Liver (tissue), 8 donors: ENCODE measurements at regions not wholly inside any gene's neighbourhood (a gene's known extent, or its start where the extent isn't known, plus 50 kb on each side); places are given as distances from the start of the nearest gene placed in this dataset.

ENCODE experiments used
- DNase-seq: peaks from one replicate; pipeline ENCODE4 v3.0.0-alpha.2; 2017; ENCODE audit warnings: low spot score
- H3K27ac ChIP-seq, 2 donors: one replicate each; pipeline ENCODE4 v1.7.0; 2013; ENCODE audit warnings: inconsistent platforms in 2 of 2, low read length in 2 of 2, control low read depth in 1 of 2, low read depth in 1 of 2, mild to moderate bottlenecking in 1 of 2
- H3K27me3 ChIP-seq, 4 donors: one replicate each; pipeline versions ENCODE4 v1.6.1 to v1.7.0; 2013; ENCODE audit warnings: low read length in 3 of 4, inconsistent platforms in 1 of 4, mild to moderate bottlenecking in 1 of 4, moderate library complexity in 1 of 4; ENCODE audit not compliant: control insufficient read depth in 4 of 4, insufficient read depth in 4 of 4
- H3K36me3 ChIP-seq, 4 donors: one replicate each; pipeline versions ENCODE4 v1.6.1 to v1.7.0; 2013; ENCODE audit warnings: low read length in 3 of 4, mild to moderate bottlenecking in 3 of 4, low read depth in 1 of 4, moderate library complexity in 1 of 4; ENCODE audit not compliant: control insufficient read depth in 4 of 4, insufficient read depth in 3 of 4
- H3K4me1 ChIP-seq, 4 donors: one replicate each; pipeline versions ENCODE4 v1.6.1 to v1.7.0; 2013; ENCODE audit warnings: low read length in 3 of 4, mild to moderate bottlenecking in 3 of 4, moderate library complexity in 1 of 4; ENCODE audit not compliant: control insufficient read depth in 4 of 4, insufficient read depth in 4 of 4
- H3K4me3 ChIP-seq, 3 donors: one replicate each; pipeline versions ENCODE4 v1.6.1 to v1.7.0; 2013; ENCODE audit warnings: low read length in 3 of 3, control low read depth in 1 of 3, low read depth in 1 of 3, mild to moderate bottlenecking in 1 of 3
- H3K9ac ChIP-seq, 2 donors: one replicate each; pipeline ENCODE4 v1.7.0; 2013; ENCODE audit warnings: low read length in 2 of 2, mild to moderate bottlenecking in 2 of 2, moderate library complexity in 2 of 2, control low read depth in 1 of 2, low read depth in 1 of 2
- H3K9me3 ChIP-seq, 4 donors: one replicate each; pipeline versions ENCODE4 v1.6.1 to v1.7.0; 2013; ENCODE audit warnings: low read length in 3 of 4; ENCODE audit not compliant: control insufficient read depth in 4 of 4
- EGR1 ChIP-seq, 2 donors: IDR thresholded peaks; 2 replicates each; pipeline ENCODE4 v1.6.1; 2016 to 2018; ENCODE audit warnings: antibody characterized with exemption in 2 of 2, low read depth in 2 of 2
- FOXA1 ChIP-seq: IDR thresholded peaks from 2 replicates; pipeline ENCODE4 v1.6.1; 2016; ENCODE audit warnings: antibody characterized with exemption
- FOXA2 ChIP-seq: IDR thresholded peaks from 2 replicates; pipeline ENCODE4 v1.6.1; 2016; ENCODE audit warnings: antibody characterized with exemption
- GABPA ChIP-seq, 2 donors: IDR thresholded peaks in 1 of 2; conservative IDR thresholded peaks in 1 of 2; 2 replicates each; pipeline ENCODE4 v1.6.1; 2016; ENCODE audit warnings: antibody characterized with exemption in 2 of 2, mild to moderate bottlenecking in 1 of 2, moderate library complexity in 1 of 2
- HNF4A ChIP-seq, 2 donors: conservative IDR thresholded peaks; 2 replicates each; pipeline ENCODE4 v1.6.1; 2016; ENCODE audit warnings: antibody characterized with exemption in 2 of 2, mild to moderate bottlenecking in 2 of 2
- HNF4G ChIP-seq: IDR thresholded peaks from 2 replicates; pipeline ENCODE4 v1.6.1; 2016; ENCODE audit warnings: antibody characterized with exemption
- JUND ChIP-seq, 2 donors: IDR thresholded peaks; 2 replicates each; pipeline ENCODE4 v1.6.1; 2016; ENCODE audit warnings: antibody characterized with exemption in 2 of 2
- NR2F2 ChIP-seq: IDR thresholded peaks from 2 replicates; pipeline ENCODE4 v1.6.1; 2016; ENCODE audit warnings: antibody characterized with exemption
- RAD21 ChIP-seq, 2 donors: IDR thresholded peaks; 2 replicates each; pipeline ENCODE4 v1.6.1; 2016; ENCODE audit warnings: antibody characterized with exemption in 2 of 2, mild to moderate bottlenecking in 2 of 2
- RXRA ChIP-seq, 2 donors: IDR thresholded peaks; 2 replicates each; pipeline ENCODE4 v1.6.1; 2017 to 2018; ENCODE audit warnings: antibody characterized with exemption in 2 of 2, mild to moderate bottlenecking in 1 of 2
- TAF1 ChIP-seq: conservative IDR thresholded peaks from 2 replicates; pipeline ENCODE4 v1.6.1; 2016; ENCODE audit warnings: antibody characterized with exemption, mild to moderate bottlenecking
- YY1 ChIP-seq: IDR thresholded peaks from 2 replicates; pipeline ENCODE4 v1.6.1; 2016; ENCODE audit warnings: antibody characterized with exemption, mild to moderate bottlenecking
- WGBS: extraction: QIAGEN DNeasy Blood & Tissue Kit; methylation state at CpG from one replicate; pipeline ENCODE4 v1.1.7; 2013; 5-methylcytosine and 5-hydroxymethylcytosine counted together
- TF ChIP-seq, protein P1 (sequence below): fragments of 150-350 bp; IDR thresholded peaks from 2 replicates; pipeline ENCODE4 v1.5.1; 2017; ENCODE audit warnings: improper control_type of control experiment, low read depth, low read length; ENCODE audit not compliant: missing input control
- TF ChIP-seq, protein P2 (sequence below): IDR thresholded peaks from 2 replicates; pipeline ENCODE4 v1.6.1; 2016; ENCODE audit warnings: antibody characterized with exemption, mild to moderate bottlenecking
- TF ChIP-seq, protein P3 (sequence below): IDR thresholded peaks from 2 replicates; pipeline ENCODE4 v1.6.1; 2016; ENCODE audit warnings: antibody characterized with exemption
- TF ChIP-seq, protein P4 (sequence below): IDR thresholded peaks from 2 replicates; pipeline ENCODE4 v1.6.1; 2016; ENCODE audit warnings: antibody characterized with exemption
- TF ChIP-seq, protein P5 (sequence below): IDR thresholded peaks from 2 replicates; pipeline ENCODE4 v1.6.1; 2016; ENCODE audit warnings: antibody characterized with exemption
- donor health status: healthy.
- donor health status: healthy.
- donor health status: healthy.
- donor health status: healthy.
- donor health status: healthy.

DNA sequence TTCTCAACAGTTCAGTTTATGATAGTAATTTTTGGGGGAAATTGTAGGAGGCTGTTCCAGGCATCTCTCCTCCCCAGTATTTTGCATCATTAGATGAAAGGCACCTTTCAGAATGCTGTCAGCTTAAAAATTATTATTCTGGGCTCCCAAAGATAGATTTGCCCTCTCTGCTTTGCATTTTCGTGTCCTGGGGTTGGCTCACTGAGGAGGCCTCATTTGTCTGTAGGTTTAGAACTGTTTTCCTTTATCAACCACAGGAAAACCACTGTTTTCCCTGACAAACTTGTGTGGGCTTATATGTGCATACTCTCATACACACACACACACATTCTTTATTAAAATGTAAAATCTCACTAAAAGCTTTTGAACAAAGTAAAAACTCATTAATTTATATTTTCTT lies 197.2 kb upstream of the VCX3A start:
- H3K36me3 ChIP-seq = no peaks in the 10 kb centered on the region
- no peak overlapping the region for H3K4me3 ChIP-seq
- DNase-seq = no peak
- H3K9me3 ChIP-seq = no peaks in the 10 kb centered on the region
- 62% methylated on average over 1 of the region's 1 CpG for WGBS
- no peak overlapping the region for H3K9ac ChIP-seq
- H3K27me3 ChIP-seq = no peaks in the 10 kb centered on the region
- no peaks in the 10 kb centered on the region for H3K4me1 ChIP-seq
- no peak for TF ChIP-seq NR2F2
- TF ChIP-seq GABPA (IDR thresholded peaks at IDR 0.05 in 1 of 2, conservative IDR thresholded peaks at IDR 0.05 in 1 of 2) = no peak
- no peak for TF ChIP-seq EGR1 (IDR thresholded peaks at IDR 0.05; ENCODE audit: low read depth in 2 of 2)
- TF ChIP-seq FOXA2 = no peak
- TF ChIP-seq RXRA (IDR thresholded peaks at IDR 0.05) = no peak
- TF ChIP-seq, protein P1, sequence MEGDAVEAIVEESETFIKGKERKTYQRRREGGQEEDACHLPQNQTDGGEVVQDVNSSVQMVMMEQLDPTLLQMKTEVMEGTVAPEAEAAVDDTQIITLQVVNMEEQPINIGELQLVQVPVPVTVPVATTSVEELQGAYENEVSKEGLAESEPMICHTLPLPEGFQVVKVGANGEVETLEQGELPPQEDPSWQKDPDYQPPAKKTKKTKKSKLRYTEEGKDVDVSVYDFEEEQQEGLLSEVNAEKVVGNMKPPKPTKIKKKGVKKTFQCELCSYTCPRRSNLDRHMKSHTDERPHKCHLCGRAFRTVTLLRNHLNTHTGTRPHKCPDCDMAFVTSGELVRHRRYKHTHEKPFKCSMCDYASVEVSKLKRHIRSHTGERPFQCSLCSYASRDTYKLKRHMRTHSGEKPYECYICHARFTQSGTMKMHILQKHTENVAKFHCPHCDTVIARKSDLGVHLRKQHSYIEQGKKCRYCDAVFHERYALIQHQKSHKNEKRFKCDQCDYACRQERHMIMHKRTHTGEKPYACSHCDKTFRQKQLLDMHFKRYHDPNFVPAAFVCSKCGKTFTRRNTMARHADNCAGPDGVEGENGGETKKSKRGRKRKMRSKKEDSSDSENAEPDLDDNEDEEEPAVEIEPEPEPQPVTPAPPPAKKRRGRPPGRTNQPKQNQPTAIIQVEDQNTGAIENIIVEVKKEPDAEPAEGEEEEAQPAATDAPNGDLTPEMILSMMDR = no peak
- TF ChIP-seq, protein P2, sequence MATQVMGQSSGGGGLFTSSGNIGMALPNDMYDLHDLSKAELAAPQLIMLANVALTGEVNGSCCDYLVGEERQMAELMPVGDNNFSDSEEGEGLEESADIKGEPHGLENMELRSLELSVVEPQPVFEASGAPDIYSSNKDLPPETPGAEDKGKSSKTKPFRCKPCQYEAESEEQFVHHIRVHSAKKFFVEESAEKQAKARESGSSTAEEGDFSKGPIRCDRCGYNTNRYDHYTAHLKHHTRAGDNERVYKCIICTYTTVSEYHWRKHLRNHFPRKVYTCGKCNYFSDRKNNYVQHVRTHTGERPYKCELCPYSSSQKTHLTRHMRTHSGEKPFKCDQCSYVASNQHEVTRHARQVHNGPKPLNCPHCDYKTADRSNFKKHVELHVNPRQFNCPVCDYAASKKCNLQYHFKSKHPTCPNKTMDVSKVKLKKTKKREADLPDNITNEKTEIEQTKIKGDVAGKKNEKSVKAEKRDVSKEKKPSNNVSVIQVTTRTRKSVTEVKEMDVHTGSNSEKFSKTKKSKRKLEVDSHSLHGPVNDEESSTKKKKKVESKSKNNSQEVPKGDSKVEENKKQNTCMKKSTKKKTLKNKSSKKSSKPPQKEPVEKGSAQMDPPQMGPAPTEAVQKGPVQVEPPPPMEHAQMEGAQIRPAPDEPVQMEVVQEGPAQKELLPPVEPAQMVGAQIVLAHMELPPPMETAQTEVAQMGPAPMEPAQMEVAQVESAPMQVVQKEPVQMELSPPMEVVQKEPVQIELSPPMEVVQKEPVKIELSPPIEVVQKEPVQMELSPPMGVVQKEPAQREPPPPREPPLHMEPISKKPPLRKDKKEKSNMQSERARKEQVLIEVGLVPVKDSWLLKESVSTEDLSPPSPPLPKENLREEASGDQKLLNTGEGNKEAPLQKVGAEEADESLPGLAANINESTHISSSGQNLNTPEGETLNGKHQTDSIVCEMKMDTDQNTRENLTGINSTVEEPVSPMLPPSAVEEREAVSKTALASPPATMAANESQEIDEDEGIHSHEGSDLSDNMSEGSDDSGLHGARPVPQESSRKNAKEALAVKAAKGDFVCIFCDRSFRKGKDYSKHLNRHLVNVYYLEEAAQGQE = no peak
- TF ChIP-seq JUND (IDR thresholded peaks at IDR 0.05) = no peak
- TF ChIP-seq TAF1 = no peak
- TF ChIP-seq, protein P3, sequence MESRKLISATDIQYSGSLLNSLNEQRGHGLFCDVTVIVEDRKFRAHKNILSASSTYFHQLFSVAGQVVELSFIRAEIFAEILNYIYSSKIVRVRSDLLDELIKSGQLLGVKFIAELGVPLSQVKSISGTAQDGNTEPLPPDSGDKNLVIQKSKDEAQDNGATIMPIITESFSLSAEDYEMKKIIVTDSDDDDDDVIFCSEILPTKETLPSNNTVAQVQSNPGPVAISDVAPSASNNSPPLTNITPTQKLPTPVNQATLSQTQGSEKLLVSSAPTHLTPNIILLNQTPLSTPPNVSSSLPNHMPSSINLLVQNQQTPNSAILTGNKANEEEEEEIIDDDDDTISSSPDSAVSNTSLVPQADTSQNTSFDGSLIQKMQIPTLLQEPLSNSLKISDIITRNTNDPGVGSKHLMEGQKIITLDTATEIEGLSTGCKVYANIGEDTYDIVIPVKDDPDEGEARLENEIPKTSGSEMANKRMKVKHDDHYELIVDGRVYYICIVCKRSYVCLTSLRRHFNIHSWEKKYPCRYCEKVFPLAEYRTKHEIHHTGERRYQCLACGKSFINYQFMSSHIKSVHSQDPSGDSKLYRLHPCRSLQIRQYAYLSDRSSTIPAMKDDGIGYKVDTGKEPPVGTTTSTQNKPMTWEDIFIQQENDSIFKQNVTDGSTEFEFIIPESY = no peak
- TF ChIP-seq FOXA1 = no peak
- no peak for TF ChIP-seq HNF4A (conservative IDR thresholded peaks at IDR 0.05)
- TF ChIP-seq, protein P4, sequence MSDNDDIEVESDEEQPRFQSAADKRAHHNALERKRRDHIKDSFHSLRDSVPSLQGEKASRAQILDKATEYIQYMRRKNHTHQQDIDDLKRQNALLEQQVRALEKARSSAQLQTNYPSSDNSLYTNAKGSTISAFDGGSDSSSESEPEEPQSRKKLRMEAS = no peak
- TF ChIP-seq YY1 = no peak
- TF ChIP-seq, protein P5, sequence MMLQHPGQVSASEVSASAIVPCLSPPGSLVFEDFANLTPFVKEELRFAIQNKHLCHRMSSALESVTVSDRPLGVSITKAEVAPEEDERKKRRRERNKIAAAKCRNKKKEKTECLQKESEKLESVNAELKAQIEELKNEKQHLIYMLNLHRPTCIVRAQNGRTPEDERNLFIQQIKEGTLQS = no peak
- H3K27ac ChIP-seq = no peak overlapping the region

DNA sequence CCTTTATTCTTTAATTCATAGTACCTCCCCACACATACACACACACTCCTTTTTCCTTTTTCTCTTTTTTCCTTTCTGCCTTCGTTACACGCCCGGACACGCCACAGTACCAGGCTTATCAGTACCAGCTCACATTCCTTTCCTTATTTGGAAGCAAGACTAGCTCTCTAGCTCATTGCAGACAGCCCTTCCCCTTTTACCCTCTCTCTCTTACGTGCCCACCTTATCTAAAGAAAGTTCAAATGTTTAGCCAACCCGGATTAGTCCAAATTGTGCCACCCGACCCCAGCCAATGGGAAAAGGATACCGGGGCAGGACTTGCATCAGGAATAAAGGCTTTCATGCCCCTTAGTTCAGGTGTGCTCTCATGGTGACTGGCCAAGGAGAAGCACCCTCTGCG lies 194.7 kb upstream of the VCX3A start:
- Histone ChIP-seq H3K27me3 (no peaks in the 10 kb centered on the region), H3K4me1 (no peaks in the 10 kb centered on the region), H3K9ac (no peak overlapping the region), H3K4me3 (no peak overlapping the region), H3K9me3 (no peaks in the 10 kb centered on the region), H3K27ac (no peak overlapping the region), H3K36me3 (no peaks in the 10 kb centered on the region)
- DNase-seq = no peak
- 51% methylated on average over 9 of the region's 9 CpGs for WGBS
- no peak for TF ChIP-seq JUND (IDR thresholded peaks at IDR 0.05)
- no peak for TF ChIP-seq HNF4G
- TF ChIP-seq, protein P2 = no peak
- no peak for TF ChIP-seq GABPA (IDR thresholded peaks at IDR 0.05 in 1 of 2, conservative IDR thresholded peaks at IDR 0.05 in 1 of 2)
- TF ChIP-seq, protein P1 = no peak
- TF ChIP-seq, protein P4 = no peak
- no peak for TF ChIP-seq FOXA1
- TF ChIP-seq, protein P5 = no peak
- TF ChIP-seq EGR1 (IDR thresholded peaks at IDR 0.05; ENCODE audit: low read depth in 2 of 2) = no peak
- no peak for TF ChIP-seq RXRA (IDR thresholded peaks at IDR 0.05)
- TF ChIP-seq NR2F2 = no peak
- no peak for TF ChIP-seq RAD21 (IDR thresholded peaks at IDR 0.05)
- no peak for TF ChIP-seq TAF1
